HFF-Myc (cell line): ENCODE measurements at regions not wholly inside any gene's neighbourhood (a gene's known extent, or its start where the extent isn't known, plus 50 kb on each side); places are given as distances from the start of the nearest gene placed in this dataset.

Experiments used
- DNase-seq: peaks from one replicate; pipeline ENCODE4 v3.0.0-alpha.2; 2011; ENCODE audit warnings: low read depth; ENCODE audit errors: extremely low read depth
- H3K4me3 ChIP-seq: replicated peaks from 2 replicates; pipeline ENCODE4 v1.5.1; 2011; ENCODE audit warnings: low read depth, mild to moderate bottlenecking, control low read depth, low read length
- TF ChIP-seq, protein P1 (sequence below): IDR thresholded peaks from 2 replicates; pipeline ENCODE4 v1.5.1; 2012; ENCODE audit warnings: mild to moderate bottlenecking, low read depth, low read length, control low read depth; ENCODE audit errors: missing control alignments

DNA sequence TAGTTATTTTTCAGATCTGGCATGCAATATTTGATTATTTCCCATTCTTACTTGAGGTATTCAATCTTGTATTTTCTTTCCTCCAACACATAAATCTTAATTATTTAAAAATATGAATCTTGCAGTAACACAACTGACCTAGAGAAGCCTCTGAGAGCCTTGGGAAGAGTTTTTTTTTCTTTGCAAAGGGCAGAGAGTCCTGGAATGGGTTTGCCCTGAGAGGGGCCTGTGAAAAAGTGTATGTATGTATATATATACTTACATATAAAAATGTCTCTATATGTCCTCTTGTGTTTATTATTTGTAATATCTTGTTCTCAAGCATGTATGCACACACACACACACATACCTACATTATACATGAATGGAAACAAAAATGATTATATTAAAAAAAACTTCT is 801.2 kb upstream of the SLITRK1 start:
- TF ChIP-seq, protein P1, sequence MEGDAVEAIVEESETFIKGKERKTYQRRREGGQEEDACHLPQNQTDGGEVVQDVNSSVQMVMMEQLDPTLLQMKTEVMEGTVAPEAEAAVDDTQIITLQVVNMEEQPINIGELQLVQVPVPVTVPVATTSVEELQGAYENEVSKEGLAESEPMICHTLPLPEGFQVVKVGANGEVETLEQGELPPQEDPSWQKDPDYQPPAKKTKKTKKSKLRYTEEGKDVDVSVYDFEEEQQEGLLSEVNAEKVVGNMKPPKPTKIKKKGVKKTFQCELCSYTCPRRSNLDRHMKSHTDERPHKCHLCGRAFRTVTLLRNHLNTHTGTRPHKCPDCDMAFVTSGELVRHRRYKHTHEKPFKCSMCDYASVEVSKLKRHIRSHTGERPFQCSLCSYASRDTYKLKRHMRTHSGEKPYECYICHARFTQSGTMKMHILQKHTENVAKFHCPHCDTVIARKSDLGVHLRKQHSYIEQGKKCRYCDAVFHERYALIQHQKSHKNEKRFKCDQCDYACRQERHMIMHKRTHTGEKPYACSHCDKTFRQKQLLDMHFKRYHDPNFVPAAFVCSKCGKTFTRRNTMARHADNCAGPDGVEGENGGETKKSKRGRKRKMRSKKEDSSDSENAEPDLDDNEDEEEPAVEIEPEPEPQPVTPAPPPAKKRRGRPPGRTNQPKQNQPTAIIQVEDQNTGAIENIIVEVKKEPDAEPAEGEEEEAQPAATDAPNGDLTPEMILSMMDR, result no peak
- H3K4me3 ChIP-seq, result no peak overlapping the region
- DNase-seq, result no peak

DNA sequence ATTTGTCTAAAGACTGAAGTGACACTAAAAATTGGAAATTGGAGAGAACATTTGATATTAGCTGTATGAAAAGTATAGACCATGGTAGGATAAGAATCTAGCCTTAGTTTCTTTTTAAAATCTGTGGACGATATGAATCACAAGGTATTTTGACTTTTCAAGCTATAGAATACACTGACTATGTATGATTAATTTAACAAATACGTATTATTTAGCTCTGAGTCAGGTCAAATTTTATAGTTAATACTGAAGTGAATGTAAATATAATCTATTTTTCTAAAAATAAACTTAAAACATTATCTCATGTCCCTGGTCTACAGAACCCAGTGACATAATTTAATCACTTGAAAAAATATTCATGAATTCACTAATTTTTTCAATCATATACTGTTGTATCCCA is 795.6 kb upstream of the SLITRK1 start:
- no peak for DNase-seq
- H3K4me3 ChIP-seq, result no peak overlapping the region
- TF ChIP-seq, protein P1, result no peak

DNA sequence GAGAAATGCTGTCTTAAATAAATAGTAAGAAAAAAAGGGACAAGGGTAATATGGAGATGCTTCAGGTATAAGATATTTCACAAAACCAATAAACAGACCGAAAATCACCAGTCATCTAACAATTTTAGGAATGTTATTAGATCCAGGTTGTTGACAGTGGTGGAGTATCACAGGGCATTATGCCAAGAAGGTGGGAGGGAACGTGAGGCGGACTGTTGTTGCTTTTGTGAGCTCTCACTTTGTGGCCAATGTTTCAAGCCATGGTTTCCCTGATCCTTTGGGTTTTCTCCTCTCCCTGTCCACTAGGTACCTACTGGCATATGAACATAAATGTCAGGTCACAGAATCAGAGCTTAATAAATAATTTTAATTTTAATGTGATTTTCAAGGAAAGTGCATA is 790.3 kb upstream of the SLITRK1 start:
- TF ChIP-seq, protein P1, result no peak
- no peak for DNase-seq
- no peak overlapping the region for H3K4me3 ChIP-seq

DNA sequence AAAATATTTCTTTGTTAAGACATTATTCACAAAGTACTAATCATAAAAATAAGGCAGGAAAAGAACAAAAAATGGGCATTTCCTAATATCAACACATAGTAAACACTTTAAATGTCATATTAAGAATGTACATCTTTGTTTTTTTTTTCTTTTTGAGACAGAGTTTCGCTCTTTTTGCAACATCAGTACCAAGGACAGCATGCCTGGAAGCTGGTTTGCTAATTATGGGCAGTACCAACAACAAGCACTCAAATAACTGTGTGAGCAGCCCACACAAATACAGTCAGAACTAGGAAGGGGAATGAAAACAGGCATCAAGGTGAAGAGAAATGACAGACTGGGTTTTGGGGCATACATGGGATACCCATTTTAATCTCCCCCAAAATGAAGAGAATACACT is 788.0 kb upstream of the SLITRK1 start:
- TF ChIP-seq, protein P1, result no peak
- no peak for DNase-seq
- H3K4me3 ChIP-seq, result no peak overlapping the region

DNA sequence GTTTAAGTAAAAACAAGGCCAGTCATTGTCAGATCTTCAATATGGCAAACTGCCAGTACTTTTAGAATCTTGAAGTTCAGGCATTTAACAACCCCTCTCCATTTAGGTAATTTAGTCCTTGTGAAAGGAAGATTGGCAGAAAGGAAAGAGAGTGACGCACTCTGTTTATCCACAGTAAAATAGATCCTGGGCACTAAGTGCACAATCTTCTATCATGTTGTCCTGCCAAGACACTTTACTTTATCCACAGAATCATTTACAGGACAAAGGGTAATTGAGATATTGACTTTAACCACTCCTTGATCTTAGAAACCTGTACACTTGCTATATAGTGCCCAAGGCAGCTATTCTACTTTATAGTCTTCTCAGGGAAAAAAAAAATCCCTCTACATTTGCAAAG is 786.4 kb upstream of the SLITRK1 start:
- no peak for DNase-seq
- no peak overlapping the region for H3K4me3 ChIP-seq

DNA sequence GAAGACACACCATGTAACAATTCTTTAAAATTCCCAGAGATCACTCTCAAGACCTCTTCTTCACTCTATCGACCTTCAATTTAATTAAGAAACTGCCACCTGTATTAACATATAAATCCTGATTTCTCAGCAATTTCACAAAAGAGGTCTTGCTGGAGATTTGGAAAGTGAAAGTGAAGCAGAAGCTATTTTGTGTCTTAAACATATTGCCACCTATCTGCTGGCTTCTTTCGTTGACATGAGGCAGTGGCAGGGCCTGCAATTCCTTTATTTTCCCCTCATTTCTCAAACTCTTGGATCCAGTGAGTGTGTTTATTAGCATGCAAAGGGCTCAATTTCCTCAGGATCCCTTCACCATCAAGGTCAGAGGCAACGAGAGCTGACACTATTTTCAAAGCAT is 780.2 kb upstream of the SLITRK1 start:
- DNase-seq, result no peak
- no peak overlapping the region for H3K4me3 ChIP-seq
- TF ChIP-seq, protein P1, result no peak

More for the DNA sequence above, 786.4 kb upstream of the SLITRK1 start:
- TF ChIP-seq, protein P1, result no peak

DNA sequence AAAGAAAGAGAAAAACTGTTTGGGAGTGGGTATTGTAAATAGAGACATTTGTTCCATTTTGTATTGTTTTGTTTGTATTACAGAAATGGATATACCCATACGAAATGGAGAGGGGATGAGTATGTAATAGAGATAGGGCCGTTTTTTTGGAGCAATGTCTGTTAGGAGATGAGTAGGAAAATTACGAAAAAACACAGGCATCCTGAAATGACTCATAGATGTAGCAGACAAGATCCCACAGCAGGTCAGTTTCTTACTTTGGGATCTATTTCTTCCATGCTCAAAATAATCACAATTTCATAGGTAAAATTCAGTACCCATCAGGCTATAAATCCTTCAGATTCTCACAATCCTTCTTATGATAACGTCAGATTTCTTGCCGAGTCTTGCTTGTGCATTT is 779.4 kb upstream of the SLITRK1 start:
- TF ChIP-seq, protein P1, result no peak
- H3K4me3 ChIP-seq, result no peak overlapping the region
- no peak for DNase-seq
